ENCODE measurements at regions not wholly inside any gene's neighbourhood (a gene's known extent, or its start where the extent isn't known, plus 50 kb on each side); places are given as distances from the start of the nearest gene placed in this dataset.

- H3K4me3 Mint-ChIP-seq, result no peak overlapping the region
- no peak overlapping the region for H3K27ac Mint-ChIP-seq
- H3K9me3 Mint-ChIP-seq, result peaks cover under 1% of the 10 kb centered on the region
Measured at GRCh38 chr21:28378026-28378425, 614.7 kb downstream of the LTN1 start.

GRCh38 chr21:28375708-28376385 is 616.8 kb downstream of the LTN1 start:
- H3K9me3 Mint-ChIP-seq, result peaks cover 17% of the 10 kb centered on the region
- no peak for TF ChIP-seq CTCF (IDR thresholded peaks at IDR 0.05)
- no peaks in the 10 kb centered on the region for H3K36me3 Mint-ChIP-seq (ENCODE audit: low read depth)
- H3K27me3 Mint-ChIP-seq (ENCODE audit: low read depth, poor library complexity), result peaks cover 5% of the 10 kb centered on the region
- H3K4me1 Mint-ChIP-seq, result no peaks in the 10 kb centered on the region
- no peak overlapping the region for H3K27ac Mint-ChIP-seq
- H3K4me3 Mint-ChIP-seq, result no peak overlapping the region
- DNase-seq, result no peak

More at GRCh38 chr21:28378026-28378425, 614.7 kb downstream of the LTN1 start:
- no peak for DNase-seq
- TF ChIP-seq CTCF (IDR thresholded peaks at IDR 0.05), result no peak
- no peaks in the 10 kb centered on the region for H3K36me3 Mint-ChIP-seq (ENCODE audit: low read depth)
- H3K27me3 Mint-ChIP-seq (ENCODE audit: low read depth, poor library complexity), result peaks cover 5% of the 10 kb centered on the region
- no peaks in the 10 kb centered on the region for H3K4me1 Mint-ChIP-seq

GRCh38 chr21:28374881-28375280 is 617.8 kb downstream of the LTN1 start:
- Mint-ChIP-seq H3K4me3 (no peak overlapping the region), H3K4me1 (no peaks in the 10 kb centered on the region), H3K27ac (no peak overlapping the region), H3K9me3 (peaks cover 17% of the 10 kb centered on the region), H3K36me3 (ENCODE audit: low read depth) (no peaks in the 10 kb centered on the region), H3K27me3 (ENCODE audit: low read depth, poor library complexity) (peaks cover 5% of the 10 kb centered on the region)
- DNase-seq, result no peak
- TF ChIP-seq CTCF (IDR thresholded peaks at IDR 0.05), result no peak

- peaks cover 17% of the 10 kb centered on the region for H3K9me3 Mint-ChIP-seq
- H3K4me1 Mint-ChIP-seq, result no peaks in the 10 kb centered on the region
- H3K4me3 Mint-ChIP-seq, result no peak overlapping the region
- H3K27me3 Mint-ChIP-seq (ENCODE audit: low read depth, poor library complexity), result no peaks in the 10 kb centered on the region
- no peak overlapping the region for H3K27ac Mint-ChIP-seq
- no peak for DNase-seq
- H3K36me3 Mint-ChIP-seq (ENCODE audit: low read depth), result no peaks in the 10 kb centered on the region
- TF ChIP-seq CTCF (IDR thresholded peaks at IDR 0.05), result no peak
Measured at GRCh38 chr21:28371713-28372112, 621.0 kb downstream of the LTN1 start.

GRCh38 chr21:28359300-28359699 is 633.4 kb downstream of the LTN1 start:
- no peak overlapping the region for H3K4me3 Mint-ChIP-seq

More at GRCh38 chr21:28359300-28359699, 633.4 kb downstream of the LTN1 start:
- Mint-ChIP-seq H3K27me3 (ENCODE audit: low read depth, poor library complexity) (no peaks in the 10 kb centered on the region), H3K9me3 (no peaks in the 10 kb centered on the region), H3K4me1 (no peaks in the 10 kb centered on the region), H3K27ac (no peak overlapping the region), H3K36me3 (ENCODE audit: low read depth) (no peaks in the 10 kb centered on the region)
- no peak for TF ChIP-seq CTCF (IDR thresholded peaks at IDR 0.05)
- no peak for DNase-seq

All from nephron progenitor cell (in vitro differentiated cells).